ENCODE measurements at regions not wholly inside any gene's neighbourhood (a gene's known extent, or its start where the extent isn't known, plus 50 kb on each side); places are given as distances from the start of the nearest gene placed in this dataset.

DNA sequence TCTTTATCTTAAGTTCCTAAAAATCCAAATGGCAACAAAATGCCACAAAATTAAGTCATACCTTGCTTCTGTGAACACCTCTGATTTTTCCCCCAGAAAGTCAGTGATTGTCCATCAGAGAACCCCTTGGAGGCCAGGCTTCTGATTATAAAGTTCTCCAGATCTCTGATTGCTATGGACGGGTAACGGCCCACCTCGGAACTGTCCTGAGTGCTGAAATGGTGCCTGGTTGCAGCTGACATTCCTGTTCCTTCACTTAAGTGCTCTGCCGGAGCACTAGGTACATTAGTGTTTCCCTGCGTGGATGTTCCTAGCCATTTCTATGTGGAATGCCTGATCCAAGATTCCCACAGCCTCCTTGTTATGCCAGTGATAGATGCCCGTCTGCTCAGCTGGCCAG lies 85.0 kb downstream of the CHST1 start:
- H3K4ac ChIP-seq (ENCODE audit: low read depth, low read length): no peak overlapping the region
- DNase-seq: no peak
- no peak overlapping the region for H2AK5ac ChIP-seq (ENCODE audit: insufficient read length, low read length)
- H2BK20ac ChIP-seq (ENCODE audit: low read depth, low read length, poor library complexity, severe bottlenecking): no peak overlapping the region
- H3K56ac ChIP-seq (ENCODE audit: insufficient read length, low read depth, low read length): no peak overlapping the region
- H3K4me1 ChIP-seq (ENCODE audit: insufficient read depth, low read length): no peaks in the 10 kb centered on the region; the same call in 1 of the 2 replicates
- no peaks in the 10 kb centered on the region for H3K79me1 ChIP-seq (ENCODE audit: insufficient read depth, low read depth, low read length, poor library complexity, severe bottlenecking)
- no peaks in the 10 kb centered on the region for H3K27me3 ChIP-seq (ENCODE audit: insufficient read depth, low read length)
- H3K9ac ChIP-seq (ENCODE audit: extremely low read depth, insufficient read length, low read length): no peak overlapping the region
- H4K5ac ChIP-seq (ENCODE audit: insufficient read length, low read depth, low read length): no peak overlapping the region
- WGBS (ENCODE audit: extremely low coverage, insufficient read length, low lambda C conversion rate): no CpG with 5 or more reads among the region's 6 CpGs
- H3K4me1 Mint-ChIP-seq: peaks cover 16 to 18% of the 10 kb centered on the region in 2 experiments
- no peak overlapping the region for H2AFZ ChIP-seq (ENCODE audit: low read length)
- no peak overlapping the region for H3K4me2 ChIP-seq (ENCODE audit: insufficient read depth, insufficient read length, low read length)
- no peaks in the 10 kb centered on the region for H3K9me3 Mint-ChIP-seq
- H3K23ac ChIP-seq (ENCODE audit: insufficient read length, low read depth, low read length): no peak overlapping the region
- H4K20me1 ChIP-seq (ENCODE audit: control insufficient read depth, insufficient read depth, insufficient read length): no peaks in the 10 kb centered on the region
- H4K91ac ChIP-seq (ENCODE audit: insufficient read length, low read depth, low read length): no peak overlapping the region
- H3K27ac Mint-ChIP-seq: no peak overlapping the region; a peak in 1 of 7 replicates
- H3K14ac ChIP-seq (ENCODE audit: insufficient read depth, low read length): no peak overlapping the region
- no peak overlapping the region for H2BK12ac ChIP-seq (ENCODE audit: insufficient read length, low read depth, low read length)
- H3K18ac ChIP-seq (ENCODE audit: insufficient read length, low read depth, low read length): no peak overlapping the region
- H3K23me2 ChIP-seq (ENCODE audit: insufficient read length, low read depth, low read length, poor library complexity, severe bottlenecking): no peaks in the 10 kb centered on the region
- H3K27me3 Mint-ChIP-seq (ENCODE audit: low read depth): peaks cover 39% of the 10 kb centered on the region
- no peak overlapping the region for H3K27ac ChIP-seq (ENCODE audit: insufficient read length, low read depth, low read length)
- H3T11ph ChIP-seq (ENCODE audit: low read length): no peak overlapping the region
- no peaks in the 10 kb centered on the region for H3K79me2 ChIP-seq (ENCODE audit: insufficient read depth, low read length)
- H3K4me3 Mint-ChIP-seq: no peak overlapping the region
- TF ChIP-seq, protein P1, sequence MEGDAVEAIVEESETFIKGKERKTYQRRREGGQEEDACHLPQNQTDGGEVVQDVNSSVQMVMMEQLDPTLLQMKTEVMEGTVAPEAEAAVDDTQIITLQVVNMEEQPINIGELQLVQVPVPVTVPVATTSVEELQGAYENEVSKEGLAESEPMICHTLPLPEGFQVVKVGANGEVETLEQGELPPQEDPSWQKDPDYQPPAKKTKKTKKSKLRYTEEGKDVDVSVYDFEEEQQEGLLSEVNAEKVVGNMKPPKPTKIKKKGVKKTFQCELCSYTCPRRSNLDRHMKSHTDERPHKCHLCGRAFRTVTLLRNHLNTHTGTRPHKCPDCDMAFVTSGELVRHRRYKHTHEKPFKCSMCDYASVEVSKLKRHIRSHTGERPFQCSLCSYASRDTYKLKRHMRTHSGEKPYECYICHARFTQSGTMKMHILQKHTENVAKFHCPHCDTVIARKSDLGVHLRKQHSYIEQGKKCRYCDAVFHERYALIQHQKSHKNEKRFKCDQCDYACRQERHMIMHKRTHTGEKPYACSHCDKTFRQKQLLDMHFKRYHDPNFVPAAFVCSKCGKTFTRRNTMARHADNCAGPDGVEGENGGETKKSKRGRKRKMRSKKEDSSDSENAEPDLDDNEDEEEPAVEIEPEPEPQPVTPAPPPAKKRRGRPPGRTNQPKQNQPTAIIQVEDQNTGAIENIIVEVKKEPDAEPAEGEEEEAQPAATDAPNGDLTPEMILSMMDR (conservative IDR thresholded peaks at IDR 0.05): no peak
- H3K36me3 Mint-ChIP-seq (ENCODE audit: insufficient read depth in 1 of 3, low read depth in 3 of 3): no peaks in the 10 kb centered on the region
- H4K8ac ChIP-seq (replicated peaks; ENCODE audit: insufficient read length, low read depth, low read length): no peak overlapping the region
- no peak overlapping the region for H2BK120ac ChIP-seq (ENCODE audit: low read depth, low read length, poor library complexity, severe bottlenecking)
- H2BK5ac ChIP-seq (ENCODE audit: insufficient read length, low read length): no peak overlapping the region
- H2BK15ac ChIP-seq (ENCODE audit: low read depth, low read length): no peak overlapping the region
- no peaks in the 10 kb centered on the region for H3K9me3 ChIP-seq (ENCODE audit: control insufficient read depth, low read depth, low read length)

All from H9 (cell line).